ENCODE measurements at regions not wholly inside any gene's neighbourhood (a gene's known extent, or its start where the extent isn't known, plus 50 kb on each side); places are given as distances from the start of the nearest gene placed in this dataset.
"Not testable (repeated sequence)": the region's sequence is repeated elsewhere in the genome, so short reads cannot be mapped to it uniquely, and the experiment has no call there.

DNA sequence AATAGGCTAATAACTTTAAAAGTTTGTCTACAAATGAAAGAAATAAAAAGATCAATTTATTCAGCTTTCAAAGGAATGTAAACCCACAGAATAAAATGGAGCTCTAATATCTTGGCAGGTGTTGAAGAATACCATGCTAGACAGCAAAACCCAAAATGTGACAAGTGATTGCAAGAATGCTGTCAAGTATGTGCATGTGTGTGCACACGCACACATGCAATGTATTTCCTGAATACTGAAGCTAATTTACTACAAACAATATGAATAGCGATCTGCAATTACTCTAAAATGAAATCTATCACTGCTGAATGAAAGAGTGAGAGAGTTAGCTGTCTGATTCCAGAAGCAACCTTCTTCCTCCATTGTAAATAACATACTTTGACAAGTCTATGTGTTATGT is 179.2 kb upstream of the HSF2 start:
- no peak for DNase-seq

DNA sequence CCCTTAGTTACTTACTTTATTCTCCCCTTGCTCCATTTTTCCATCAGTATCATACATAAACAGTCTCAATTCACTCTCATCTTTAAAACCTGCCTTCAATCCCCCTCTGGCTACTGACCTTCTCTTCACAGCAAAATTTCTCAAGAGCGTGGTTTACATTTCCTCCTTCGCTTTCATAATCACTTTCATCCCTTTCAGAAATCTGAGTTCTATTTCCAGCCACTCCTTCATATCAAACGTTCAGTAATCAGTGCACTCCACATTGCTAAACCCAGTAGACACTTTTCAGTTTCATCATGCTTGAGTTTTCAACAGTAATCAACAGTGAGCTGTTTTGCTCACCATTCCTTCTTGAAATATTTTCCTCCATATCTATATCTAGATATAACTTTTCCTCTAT is 176.7 kb upstream of the HSF2 start:
- no peak for DNase-seq

DNA sequence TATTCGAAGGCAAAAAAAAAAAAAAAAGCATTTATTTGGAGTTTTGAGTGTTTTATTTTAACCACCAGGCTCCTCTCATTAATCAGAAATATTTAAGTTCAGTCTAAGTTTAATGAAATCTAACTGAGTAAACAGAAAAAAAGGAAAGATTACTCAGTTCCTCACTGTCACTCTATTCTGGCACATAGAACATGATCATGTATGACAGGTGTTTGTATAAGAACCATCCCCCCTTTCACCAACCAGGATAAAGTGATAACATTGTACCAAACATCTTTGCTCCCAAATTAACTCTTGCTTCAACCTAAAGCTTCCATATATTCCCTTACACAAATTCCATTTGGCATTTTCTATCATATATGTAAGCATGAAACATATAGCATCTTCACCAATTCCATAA is 176.2 kb upstream of the HSF2 start:
- no peak for DNase-seq

DNA sequence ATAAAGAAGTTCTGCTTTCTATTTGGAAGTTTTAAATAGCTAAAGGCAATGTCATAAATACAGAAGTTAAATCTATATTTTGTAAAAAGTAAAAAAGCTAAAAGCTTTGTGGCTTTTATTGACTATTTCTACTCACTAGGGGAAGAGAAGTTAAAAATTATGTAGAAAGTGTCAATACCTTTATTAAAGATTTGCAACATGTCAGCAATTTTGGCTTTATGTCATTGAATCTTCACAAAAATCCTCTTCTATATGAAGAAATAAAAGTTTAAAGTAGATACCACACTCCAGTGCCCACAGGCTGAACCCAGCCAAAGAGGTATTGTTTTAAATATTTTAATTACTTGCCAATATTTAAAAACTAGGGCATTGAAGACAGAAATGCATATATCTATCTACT is 160.6 kb upstream of the HSF2 start:
- DNase-seq = no peak

DNA sequence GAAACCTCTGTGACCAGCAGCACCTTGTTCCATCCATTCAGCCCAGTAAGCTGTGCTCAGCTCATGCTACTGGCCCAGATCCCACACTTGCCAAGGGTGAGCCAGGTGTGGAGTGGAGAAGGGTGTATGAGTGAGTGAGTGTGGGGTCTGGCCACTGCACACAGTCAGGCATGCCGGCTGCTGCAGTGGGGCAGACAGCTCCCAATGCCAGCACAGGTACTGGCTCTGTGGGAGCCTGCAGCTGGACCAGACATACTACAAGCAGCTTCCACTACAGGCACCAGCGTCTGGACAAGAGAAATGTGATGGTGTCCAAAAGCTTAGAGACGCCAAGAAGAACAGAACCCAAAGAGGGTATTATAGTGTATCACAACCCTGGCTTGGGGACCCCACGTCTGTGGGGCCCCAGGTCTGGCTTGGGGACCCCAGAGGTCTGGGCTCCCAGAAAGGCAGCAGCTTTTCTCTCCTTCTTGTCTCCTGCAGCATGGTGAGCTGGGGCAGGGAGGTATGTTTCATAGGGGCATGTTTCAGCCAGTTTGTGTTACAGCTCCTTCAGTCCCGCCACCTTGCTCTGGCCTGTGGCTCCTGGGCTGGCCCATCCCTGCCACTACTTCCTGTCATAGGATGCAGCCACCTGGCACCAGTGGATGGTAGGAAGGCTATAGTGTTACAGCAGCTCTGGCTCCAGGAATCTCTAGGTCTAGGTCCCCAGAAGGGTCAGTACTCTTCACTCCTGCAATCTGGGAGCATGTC is 152.4 kb upstream of the HSF2 start:
- no peak for DNase-seq

DNA sequence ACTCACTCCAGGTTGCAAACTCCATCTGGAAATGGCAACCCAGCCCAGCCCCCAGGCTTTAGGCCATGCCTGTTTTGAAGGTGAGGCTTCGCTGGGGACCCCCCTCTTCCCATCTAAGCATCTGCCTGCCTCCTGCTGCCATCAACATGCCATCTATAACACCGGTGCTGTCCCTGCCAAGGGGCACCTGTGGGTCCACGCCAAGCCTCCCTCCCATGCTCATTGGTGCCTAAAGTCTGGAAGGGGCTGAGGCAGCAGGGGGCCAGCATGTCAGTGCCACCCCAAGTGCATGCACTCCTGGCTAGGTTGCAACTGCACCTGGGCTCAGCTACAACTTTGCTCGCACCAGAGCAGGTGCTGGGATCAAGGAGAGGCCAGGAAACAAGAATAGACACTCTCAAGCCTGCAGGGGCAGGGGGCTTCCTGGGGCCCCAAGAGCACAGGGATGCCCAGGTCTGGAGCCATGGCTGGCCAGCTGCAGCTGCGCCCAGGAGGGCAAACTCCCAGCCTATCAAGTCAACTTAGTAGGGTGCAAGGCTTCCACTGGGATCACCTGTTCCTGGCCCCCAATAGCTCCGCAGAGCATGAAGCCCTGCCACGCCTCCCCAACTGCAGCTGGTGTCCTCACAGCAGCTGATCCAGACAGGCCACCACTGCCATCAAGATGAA is 151.3 kb upstream of the HSF2 start:
- DNase-seq = no peak

DNA sequence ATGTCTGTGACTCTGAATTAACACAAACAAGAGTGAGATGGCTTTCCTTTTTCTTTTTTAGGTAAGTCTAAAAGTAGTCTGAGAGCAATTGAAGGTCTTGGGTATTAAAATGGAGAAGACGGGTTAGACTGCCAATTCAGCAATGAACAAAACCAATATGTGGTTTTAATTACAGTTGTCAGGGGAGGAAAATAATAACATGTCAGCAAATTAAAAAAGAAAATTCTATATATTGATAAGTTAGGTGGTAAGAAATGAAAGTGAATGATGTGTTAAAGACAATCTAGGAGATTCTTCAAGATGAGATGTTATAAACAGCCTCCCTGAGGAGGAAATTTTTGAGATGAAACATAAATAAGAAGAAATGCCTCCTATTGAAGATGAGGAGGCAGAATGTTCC is 150.6 kb upstream of the HSF2 start:
- DNase-seq = no peak

DNA sequence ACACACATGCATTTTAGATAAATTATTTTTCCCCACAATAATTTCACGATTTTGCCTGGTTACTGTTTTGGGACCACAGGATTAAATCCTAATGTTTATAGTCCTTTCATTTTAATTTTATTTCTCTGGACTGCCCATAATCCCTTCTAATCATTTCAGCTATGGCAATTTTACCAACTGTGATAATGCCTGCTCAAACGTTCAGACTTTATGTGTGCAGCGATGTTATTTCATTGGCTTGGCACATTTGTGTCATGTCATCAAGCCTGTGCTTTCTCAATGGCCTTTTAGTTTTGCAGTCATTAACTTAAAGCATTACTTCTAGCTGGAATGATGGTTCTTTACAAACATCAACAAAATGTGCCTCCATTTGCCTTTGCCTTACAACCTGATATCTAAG is 140.6 kb upstream of the HSF2 start:
- no peak for DNase-seq

DNA sequence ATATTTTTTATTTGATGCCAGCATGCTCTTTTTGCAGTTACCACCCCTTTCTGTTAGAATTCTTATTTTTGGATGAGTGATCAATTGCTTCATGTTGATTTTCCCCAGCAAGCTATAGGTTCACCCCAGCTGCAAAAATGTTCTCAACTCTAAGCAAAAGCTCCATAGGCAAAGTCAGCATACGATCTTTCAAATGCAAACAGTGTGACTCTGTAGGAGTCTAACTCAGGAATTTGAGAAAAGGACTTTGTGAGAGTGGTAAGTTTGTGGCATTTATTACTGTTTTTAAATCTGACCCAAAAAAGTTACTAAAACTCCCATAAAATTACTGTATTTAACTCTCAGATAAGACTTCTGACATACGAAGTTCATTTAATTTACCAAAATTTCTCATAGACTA is 134.9 kb upstream of the HSF2 start:
- DNase-seq = no peak

DNA sequence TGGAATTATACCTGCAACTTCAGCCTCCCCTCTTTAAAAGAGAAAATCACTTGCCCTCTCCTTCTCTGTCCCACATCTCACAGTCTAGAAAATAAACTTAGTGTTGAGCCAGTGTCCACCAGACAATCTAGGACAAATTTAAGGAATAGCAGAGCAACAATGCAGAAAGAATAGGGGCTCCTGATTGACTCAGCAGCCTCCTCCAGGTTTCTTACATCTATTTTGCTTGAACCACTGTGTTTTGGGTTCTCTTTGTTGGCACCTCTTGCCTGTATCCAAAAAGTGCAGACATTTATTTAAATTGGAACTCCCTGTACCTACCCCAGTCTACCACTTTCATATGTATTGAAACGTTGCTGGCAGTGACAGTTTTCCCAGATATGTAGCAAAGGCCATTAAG is 133.7 kb upstream of the HSF2 start:
- no peak for DNase-seq

DNA sequence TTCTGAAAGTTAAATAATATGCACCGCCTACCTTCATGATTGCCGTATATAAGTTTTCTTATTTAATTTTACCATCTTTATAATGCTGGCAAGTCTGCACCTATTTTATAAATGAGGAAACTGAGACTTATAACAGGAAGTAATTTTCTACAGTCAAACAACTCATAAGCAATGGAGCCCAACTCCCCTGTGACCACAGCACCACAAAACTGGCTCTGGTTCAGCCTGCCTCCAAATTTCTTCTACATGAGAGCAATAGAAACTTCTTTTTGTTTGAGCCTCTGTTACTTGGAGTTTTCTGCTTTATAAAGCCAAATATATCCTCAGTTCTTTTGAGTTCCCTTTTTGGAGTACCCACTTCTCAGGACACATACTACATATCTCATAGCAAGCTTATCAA is 131.1 kb upstream of the HSF2 start:
- no peak for DNase-seq

DNA sequence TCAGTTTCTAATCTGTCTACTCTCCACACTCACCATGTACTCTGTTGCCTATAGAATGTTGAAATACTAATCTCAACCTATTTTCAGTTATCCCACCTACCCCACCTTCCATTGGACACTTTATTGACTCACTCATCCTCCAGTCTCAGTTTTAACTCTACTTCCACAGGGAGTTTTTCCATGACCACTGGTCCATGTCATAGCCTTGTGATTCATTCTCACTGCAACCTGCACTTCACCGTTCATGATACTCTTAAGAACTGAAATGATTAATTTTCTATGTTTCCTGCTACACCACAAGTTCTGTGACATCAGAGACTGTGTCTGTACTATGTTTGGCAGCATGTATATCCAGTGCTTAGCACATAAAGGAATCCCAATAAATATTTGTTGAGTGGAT is 122.8 kb upstream of the HSF2 start:
- DNase-seq = no peak

DNA sequence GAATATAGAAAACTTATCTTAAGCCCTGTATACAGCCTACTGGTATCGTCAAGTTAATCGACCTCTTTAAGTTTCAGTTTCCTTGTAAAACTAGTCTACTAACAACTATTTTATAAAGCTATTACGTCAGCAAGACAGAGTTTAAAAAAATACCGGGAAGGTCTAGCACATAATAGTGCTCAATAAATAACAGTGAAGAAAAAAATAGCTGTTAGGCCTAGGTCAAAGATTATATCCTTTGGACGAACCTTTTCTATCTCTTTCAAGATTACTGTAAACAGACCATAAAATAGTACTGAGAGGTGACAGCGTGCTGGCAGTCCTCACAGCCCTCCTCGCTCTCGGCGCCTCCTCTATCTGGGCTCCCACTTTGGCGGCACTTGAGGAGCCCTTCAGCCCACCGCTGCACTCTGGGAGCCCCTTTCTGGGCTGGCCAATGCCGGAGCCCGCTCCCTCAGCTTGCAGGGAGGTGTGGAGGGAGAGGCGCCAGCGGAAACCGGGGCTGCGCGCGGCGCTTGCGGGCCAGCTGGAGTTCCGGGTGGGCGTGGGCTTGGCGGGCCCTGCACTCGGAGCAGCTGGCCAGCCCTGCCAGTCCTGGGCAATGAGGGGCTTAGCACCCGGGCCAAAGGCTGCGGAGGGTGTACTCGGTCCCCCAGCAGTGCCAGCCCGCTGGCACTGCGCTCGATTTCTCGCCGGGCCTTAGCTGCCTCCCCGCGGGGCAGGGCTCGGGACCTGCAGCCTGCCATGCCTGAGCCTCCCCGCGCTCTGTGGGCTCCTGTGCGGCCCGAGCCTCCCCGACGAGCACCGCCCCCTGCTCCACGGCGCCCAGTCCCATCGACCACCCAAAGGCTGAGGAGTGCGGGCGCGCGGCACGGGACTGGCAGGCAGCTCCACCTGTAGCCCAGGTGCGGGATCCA is 119.1 kb upstream of the HSF2 start:
- DNase-seq = not testable (repeated sequence)

DNA sequence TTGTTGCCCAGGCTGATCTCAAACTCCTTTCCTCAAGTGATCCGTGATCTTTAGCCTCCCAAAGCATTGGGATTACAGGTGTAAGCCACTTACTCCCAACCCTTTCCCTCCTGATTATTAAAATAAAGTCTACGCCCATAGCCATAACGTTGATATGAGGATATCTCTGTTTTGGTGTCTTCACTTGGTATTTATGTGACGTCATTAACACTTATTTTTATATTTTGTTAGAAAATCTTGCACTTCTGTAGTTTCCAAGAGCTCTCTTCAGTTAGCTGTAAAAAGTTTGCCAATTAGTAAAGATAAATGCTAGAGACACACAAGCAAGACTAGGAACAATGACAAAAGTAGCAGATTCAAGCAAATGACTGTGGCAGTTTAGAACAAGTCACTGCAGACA is 115.6 kb upstream of the HSF2 start:
- no peak for DNase-seq

DNA sequence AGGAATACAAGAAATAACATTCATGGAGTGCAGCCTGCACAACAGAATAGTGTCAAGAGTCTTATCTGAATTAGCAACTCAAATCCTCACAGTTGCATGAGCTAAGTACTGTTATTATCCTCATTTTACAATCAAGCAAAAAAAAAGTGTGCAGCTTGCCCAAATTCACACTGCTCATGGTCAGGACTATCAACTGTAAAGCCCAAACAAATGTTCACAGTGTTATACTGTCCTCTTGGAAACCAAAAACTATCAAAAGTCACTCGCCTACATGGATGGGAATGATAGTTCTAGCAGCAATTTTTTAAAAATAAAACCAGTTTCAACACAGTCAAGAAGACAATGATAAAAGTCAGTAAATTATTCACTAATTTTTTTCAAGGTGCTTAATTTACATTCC is 114.6 kb upstream of the HSF2 start:
- DNase-seq = no peak

DNA sequence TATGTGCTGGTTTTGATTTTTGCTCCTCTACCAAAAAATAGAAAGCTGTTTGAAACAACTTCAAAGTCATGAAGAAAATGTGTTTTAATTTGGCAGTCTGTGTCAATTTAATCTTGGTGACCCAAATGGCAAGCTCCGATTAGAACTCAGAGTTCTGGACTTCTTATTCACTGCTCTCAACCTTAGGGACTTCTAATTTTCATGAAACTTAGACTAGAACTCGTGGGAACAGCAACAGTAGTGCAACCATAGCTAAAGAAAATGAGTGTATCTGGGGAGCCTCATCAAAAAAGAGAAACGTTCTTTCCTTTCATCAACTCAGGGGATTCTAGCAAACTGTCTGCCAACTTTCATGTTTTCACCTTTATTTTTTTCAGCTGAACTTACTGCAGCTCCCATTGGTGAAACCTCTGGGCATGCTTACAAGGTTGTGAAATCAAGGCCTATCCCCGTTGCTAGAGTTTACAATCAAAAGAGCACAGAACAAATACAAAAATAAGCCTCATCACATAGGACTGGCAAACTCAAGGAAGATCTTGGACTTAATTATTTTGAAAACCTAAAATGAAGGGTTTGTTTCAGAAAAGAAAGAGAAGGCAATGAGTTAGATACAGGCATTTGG is 114.0 kb upstream of the HSF2 start:
- no peak for DNase-seq

DNA sequence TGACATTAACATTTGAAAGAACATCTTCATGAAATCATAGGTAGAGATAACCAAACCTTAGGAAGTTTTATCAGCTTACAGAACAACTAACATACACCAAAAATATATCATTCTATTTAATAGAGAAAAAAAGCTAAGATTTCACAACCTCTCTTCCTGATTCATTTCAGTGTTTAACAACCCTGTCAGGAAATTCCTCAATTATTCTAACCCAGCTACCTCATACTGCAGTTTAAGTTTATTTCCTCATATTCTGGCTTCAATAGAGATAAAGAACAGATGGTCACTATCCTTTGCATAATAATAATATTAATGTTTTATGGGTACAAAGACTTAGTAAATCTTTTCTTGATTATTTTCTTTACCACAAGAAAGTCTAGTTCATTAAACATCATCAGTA is 112.9 kb upstream of the HSF2 start:
- peak; percentile 21 for DNase-seq

DNA sequence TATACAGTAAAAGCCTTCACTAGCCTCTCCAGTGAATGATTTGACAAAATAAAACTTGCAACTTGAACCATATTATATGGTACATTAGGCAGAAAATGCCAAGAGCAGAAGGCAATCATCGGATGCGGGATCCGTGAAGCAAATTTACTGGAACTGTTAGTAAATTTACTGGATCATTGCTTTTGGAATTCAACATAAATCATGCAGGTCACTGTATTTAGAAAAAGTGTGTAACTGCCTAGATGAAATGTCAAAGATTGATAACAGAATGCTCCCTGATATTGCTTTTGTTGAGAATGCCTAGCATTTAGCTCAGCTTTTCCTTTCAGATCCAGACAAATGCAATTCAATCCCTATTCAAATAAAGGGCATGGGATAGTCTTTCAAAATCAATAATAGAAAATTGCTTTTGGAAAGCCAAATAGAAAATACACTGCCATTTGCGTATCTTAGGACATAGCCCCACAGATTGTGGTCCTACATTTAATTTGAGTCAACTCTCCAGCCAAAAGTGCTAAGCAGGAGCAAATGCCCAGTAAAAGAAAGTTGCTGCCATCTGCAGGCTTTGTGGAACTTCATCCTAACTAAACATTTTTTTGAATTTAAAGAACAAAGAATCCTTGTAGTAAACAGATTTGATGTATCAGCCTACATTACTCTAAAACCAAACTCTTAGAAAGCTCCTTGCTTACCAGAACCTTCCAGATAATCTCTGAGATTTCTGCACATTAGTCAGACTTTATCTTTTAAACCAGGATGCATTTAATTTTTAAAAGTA is 109.5 kb upstream of the HSF2 start:
- peak; percentile 49 for DNase-seq

DNA sequence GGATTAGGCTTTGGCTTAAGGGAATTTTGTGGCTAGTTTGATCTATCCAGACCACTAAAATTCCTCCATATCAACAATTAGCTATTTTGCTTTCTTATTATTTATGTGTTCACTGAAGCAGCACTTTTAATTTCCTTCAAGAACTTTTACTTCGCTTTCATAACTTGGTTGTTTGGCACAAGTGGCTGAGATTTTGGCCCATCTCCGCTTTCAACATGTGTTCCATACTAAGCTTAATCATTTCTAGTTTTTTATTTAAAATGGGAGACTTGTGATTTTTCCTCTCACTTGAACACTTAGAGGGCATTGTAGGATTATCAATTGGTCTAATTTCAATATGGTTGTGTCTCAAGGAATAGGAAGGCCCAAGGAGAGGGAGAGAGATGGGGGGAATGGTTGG is 102.4 kb upstream of the HSF2 start:
- DNase-seq = no peak

DNA sequence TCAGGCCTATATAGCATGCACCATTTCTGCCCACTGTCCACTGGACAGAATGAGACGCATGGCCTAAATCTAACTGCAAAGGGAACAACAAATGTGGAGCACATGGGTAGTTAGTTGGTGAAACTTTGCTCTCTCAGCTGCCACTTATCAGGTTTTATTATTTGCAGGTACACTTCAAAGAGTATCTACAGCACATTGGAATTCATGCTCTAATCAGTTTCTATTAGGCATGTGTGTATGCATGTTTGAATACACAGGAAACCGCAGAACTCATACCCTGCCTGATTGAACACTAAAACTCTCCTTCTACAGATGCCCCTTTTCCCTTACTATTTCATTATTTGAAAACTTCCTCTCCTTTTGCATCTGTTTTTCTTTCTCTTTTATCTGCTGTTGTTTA is 97.4 kb upstream of the HSF2 start:
- DNase-seq = no peak

DNA sequence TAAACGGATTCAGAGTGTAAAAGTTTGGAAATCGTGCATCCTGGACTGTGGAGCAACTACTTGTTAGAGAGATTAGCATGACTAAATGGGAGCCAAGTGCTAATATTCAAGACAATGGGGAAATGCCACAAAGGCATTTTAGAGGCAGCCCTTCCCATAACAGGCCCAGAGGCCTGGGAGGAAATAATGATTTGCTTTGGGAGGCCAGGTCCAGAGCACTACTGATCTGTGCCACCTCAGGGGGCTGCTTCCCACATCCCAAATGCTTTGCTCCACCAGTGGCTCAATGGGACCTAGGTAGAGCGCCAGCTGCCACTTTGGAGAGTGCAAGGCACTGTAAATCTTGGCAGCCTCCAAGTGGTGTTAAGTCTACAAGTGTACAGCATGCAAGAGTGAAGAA is 91.9 kb upstream of the HSF2 start:
- no peak for DNase-seq

DNA sequence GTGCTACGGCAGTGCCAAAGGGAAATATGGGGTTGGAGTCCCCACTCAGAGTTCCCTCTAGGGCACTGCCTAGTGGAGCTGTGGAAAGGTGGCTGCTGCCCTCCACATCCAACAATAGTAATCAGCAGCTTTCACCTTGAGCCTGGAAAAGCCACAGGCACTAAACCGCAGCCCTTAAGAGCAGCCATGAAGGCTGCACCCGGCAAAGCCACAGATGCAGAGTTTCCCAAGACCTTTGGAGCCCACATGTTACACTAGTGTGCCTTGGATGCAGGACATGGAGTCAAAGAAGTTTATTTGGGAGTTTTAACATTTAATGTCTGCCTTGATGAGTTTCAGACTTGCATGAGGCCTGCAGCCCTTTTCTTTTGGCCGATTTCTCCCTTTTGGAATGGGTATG is 91.4 kb upstream of the HSF2 start:
- DNase-seq = no peak

DNA sequence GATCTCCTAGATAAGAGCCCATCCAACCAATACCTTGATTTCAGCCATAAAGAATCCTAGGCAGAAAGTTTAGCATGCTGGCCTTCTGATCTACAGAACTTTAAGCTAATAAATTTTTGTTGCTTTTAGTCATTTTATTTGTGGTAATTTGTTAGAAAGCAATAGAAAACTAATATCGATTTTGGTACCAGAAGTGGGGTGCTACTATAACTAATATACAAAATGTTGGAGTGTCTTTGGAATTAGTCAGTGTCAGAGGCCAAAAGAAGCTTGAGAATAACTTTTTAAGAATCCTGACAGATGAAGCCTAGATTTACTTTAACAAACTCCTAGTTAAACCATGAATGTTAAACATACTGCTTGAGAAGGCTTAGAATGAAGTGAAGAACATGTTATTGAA is 83.6 kb upstream of the HSF2 start:
- no peak for DNase-seq

Measured in HCEC 1CT (cell line).